ENCODE measurements at regions not wholly inside any gene's neighbourhood (a gene's known extent, or its start where the extent isn't known, plus 50 kb on each side); places are given as distances from the start of the nearest gene placed in this dataset.
"Not testable (repeated sequence)": the region's sequence is repeated elsewhere in the genome, so short reads cannot be mapped to it uniquely, and the experiment has no call there.

DNA sequence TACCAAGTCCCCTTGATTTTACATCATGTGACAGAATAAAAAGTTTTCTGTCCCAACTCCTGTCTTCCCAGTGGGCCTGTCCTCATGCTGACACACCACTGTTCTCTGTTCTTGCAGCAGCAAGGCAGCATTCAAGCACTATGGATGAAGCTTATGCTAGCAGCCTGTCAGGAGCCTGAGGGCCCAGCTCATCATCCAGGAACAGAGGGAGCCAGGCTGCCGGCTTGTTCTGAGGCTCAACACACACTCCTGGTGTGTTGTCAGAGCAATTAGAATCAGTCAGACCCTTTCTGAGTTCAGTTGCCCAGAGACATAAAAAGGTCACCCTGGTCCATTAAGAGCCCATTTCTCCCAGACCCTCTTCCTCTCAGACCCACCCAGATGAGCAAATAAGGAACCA is 282.9 kb downstream of the SEC16B start:
- intact Hi-C loops (cut with DNase I), result no loop called here
- ATAC-seq, result no peak

DNA sequence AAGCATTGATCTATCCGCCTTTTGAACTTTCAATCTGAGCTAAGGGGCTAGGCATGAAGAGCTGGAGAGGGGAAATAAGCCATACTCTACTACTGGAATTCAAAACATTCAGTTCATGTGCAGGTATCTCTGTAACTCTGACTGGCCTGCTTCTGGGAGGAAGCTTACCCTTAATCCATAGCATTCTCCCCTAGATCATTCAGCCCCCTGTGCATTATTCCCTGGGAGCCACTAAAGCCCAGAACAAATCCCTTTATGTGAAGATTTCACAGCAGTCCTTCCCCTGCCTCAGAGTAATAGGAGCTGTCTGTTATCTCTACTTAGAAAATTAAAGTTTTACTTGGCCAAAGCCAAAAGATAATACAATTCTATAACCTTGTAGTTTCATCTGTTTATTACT is 300.7 kb downstream of the SEC16B start:
- ATAC-seq (no peak), DNase-seq (no peak)
- intact Hi-C loops (cut with DNase I), result no loop called here

More for the DNA sequence above, 282.9 kb downstream of the SEC16B start:
- DNase-seq, result no peak

DNA sequence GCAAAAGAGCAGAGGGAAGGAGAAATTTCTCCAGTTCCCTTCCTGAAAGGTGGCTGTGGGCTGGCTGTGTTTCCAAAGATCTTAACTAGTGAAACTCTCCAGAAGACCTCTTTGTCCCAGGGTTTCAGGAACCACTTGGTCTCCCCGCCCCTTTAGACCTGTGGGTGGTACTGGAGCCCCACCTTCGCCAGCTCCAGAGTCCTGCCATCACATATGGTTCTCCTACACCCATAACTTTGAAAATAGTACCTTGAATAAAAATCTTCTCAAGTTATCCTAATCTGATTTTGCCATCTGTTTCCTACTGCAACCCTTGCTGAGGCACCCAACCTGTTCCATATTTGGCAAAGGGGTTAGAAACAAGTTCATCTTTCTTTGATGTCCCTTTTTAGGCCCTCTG is 303.9 kb downstream of the SEC16B start:
- intact Hi-C loops (cut with DNase I), result no loop called here
- no peak for ATAC-seq
- DNase-seq, result no peak

DNA sequence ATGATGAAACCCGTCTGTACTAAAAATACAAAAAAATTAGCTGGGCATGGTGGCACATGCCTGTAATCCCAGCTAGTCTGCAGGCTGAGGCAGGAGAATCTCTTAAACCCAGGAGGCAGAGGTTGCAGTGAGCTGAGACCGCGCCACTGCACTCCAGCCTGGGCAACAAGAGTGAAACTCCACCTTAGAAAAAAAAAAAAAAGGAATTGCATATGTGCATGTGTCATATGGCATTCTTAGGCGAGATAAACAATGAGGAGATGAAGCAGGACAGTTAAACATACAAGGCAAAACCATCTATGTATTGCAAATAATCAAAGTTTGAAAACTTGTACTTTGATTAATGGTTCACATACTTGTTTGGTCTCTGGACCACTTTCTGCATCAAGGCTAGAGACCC is 305.1 kb downstream of the SEC16B start:
- ATAC-seq; intact Hi-C loops (cut with DNase I); DNase-seq: not testable (repeated sequence)

DNA sequence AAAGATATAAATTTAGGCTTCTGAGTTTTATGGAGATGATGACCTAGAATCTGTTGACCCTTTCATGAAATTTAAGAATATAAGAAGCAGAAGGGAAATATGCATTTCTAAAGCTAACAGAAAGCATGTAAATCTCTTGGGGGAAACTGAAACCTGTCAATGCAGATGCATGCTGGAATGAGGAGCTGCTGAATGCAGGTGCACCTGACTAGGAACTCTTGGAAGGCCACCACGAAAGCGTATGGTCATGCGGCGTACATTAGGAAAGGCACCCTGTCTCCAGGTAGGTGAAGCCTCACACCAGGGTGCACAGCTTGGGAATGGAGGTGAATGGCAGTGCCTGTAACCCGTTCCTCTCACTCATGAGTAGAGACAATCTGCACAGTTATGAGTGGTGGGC is 309.7 kb downstream of the SEC16B start:
- ATAC-seq (no peak), DNase-seq (no peak)
- intact Hi-C loops (cut with DNase I), result no loop called here

DNA sequence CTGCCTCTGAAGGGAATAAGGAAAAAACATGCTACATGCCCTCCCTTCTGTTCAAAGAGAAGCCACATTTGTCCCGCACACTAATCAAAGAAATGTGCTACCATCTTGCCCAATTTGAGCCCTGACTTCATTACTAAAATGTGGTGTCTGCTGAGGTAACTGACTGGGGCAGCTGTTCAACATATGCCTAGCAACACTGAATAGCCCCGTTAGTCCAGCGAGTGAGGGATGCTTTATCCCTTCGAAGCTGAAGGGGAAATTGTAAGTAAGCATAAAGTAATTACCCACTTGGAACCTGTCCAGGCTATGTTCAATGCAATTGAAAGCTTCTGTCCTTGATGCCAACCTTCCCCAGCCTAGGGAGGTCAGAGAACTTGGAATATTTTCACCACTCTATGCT is 310.6 kb downstream of the SEC16B start:
- intact Hi-C loops (cut with DNase I), result no loop called here
- ATAC-seq (no peak), DNase-seq (no peak)

DNA sequence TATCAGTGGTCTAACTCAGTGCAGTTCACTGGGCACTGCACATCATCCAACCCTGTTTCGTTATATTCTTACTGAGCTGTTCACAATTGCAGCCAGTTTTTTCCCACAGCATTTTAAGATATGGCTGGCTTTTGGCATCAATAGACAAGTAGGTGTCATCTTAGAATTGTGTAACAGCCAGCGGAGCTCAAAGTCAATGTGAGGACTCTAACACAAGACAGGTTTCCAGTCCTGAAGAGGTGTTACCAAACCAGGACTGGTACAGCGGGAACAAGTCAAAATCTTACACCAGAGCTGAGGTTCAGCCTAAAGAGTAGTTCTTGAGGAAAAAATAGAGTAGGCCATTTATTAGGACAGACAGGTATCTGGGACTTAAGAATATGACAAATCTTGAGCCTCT is 313.3 kb downstream of the SEC16B start:
- ATAC-seq, result no peak
- intact Hi-C loops (cut with DNase I), result no loop called here
- no peak for DNase-seq

DNA sequence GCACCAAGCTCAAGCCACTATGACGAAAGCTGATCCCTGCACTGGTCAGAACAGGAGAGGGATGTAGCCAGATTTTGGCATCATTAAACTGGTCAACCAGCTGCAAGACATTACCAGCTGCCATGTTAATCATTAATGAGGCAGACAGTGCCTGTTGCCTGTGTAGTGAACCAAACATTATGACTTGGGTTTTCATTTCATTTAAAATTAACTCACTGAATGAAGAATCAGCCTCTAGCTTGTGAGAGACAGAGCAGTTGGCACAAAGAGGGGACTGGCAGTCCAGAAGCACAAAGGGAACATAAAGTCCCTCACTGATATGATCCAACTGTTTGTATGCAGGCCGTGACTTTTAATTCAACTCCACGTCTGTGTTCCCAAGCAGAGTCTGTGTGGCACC is 318.9 kb downstream of the SEC16B start:
- intact Hi-C loops (cut with DNase I), result no loop called here
- ATAC-seq (peak in 1 of 2 donors; percentile 49), DNase-seq (no peak)

DNA sequence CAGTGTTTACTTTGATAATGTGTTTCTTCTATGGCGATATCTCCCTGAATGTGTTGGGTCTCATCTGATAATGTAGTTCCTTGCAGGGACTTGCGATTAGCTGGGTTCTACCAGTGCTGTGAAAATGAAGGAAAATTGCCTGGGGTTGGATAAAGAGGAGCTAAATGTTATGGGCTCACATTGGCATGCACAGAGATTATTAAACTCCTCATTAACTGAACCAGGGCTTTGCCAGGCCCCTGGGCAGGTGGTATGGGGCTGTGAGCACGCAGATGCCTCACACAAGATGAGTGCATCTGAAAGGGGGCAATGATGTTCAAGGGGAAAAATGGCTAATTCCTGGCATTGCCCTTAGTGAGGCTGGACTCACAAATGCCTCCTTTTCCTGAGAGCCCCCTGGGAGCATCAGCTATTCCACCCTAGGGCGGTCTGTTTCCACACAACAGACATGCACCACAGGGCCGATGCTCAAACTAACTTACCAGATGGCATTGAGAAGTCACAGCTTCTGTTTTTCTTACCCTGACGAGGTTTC is 321.1 kb downstream of the SEC16B start:
- intact Hi-C loops (cut with DNase I), result no loop called here
- ATAC-seq, result no peak
- DNase-seq, result no peak

DNA sequence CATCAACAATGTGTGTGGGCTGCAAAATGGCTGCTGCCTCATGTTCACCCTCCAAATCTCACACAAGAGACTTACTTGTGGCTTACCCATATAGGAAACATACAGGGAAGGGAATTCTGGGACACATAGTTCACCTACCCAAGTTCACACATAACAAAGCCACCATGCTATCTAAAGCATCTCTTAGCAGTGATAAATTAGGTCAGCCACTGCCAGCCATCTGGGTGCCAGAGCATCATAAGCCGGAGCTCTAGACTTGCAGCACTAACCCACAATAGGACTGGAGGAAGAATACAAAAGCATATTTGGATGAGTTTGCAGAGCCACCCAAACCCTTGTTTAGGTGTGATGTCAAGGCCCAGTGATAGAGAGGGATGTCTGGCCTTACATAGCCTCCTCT is 321.7 kb downstream of the SEC16B start:
- no peak for ATAC-seq
- DNase-seq, result no peak
- intact Hi-C loops (cut with DNase I), result no loop called here

- intact Hi-C loops (cut with DNase I), result no loop called here
- DNase-seq, result no peak
- ATAC-seq, result no peak
Measured at GRCh38 chr1:177646757-177647730, 322.8 kb downstream of the SEC16B start.

- DNase-seq (no peak), ATAC-seq (no peak)
- intact Hi-C loops (cut with DNase I), result no loop called here
Measured at GRCh38 chr1:177645491-177646190, 324.2 kb downstream of the SEC16B start.

GRCh38 chr1:177640687-177641086 is 329.2 kb downstream of the SEC16B start:
- intact Hi-C loops (cut with DNase I), result no loop called here
- ATAC-seq, result no peak
- no peak for DNase-seq

- intact Hi-C loops (cut with DNase I); DNase-seq: not testable (repeated sequence)
Measured at GRCh38 chr1:177634151-177634550, 335.7 kb downstream of the SEC16B start.

GRCh38 chr1:177632923-177633615 is 336.8 kb downstream of the SEC16B start:
- DNase-seq (no peak), ATAC-seq (no peak)
- intact Hi-C loops (cut with DNase I), result no loop called here

More at GRCh38 chr1:177634151-177634550, 335.7 kb downstream of the SEC16B start:
- not testable (repeated sequence) for ATAC-seq

DNA sequence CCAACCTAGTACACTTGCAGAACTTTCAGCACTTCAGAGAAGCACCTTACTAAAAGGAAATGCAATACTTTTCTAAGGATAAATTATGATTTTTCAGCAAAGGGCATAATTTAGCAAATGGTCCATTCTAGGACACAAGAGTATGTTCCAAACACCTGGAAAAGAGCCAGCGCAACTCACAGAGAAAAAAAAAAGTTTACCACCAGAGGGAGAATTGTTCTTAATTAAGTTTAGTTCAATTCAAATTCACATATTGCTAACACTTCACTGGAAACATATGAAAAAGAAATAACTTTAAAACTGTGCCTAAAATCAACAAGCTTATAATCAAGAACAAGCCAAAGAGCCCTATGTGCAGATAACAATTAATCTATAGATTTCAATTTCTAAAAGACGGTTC is 338.1 kb downstream of the SEC16B start:
- no peak for ATAC-seq
- intact Hi-C loops (cut with DNase I), result no loop called here
- no peak for DNase-seq

DNA sequence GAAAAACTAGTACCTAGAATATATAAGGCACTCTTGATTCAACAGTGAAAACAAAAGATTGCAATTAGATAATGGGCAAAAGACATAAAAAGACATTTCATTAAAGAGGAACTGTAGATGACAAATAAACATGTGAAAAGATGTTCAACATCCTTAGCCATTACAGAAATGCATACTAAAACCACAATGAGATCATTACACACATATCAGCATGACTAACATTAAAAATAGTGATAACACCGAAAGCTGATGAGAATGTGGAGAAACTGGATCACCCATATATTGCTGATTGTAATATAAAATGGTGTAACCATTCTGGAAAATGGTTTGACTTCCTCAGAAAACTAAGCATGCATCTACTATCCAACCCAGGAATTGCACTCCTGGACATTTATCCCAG is 340.3 kb downstream of the SEC16B start:
- ATAC-seq, result no peak

DNA sequence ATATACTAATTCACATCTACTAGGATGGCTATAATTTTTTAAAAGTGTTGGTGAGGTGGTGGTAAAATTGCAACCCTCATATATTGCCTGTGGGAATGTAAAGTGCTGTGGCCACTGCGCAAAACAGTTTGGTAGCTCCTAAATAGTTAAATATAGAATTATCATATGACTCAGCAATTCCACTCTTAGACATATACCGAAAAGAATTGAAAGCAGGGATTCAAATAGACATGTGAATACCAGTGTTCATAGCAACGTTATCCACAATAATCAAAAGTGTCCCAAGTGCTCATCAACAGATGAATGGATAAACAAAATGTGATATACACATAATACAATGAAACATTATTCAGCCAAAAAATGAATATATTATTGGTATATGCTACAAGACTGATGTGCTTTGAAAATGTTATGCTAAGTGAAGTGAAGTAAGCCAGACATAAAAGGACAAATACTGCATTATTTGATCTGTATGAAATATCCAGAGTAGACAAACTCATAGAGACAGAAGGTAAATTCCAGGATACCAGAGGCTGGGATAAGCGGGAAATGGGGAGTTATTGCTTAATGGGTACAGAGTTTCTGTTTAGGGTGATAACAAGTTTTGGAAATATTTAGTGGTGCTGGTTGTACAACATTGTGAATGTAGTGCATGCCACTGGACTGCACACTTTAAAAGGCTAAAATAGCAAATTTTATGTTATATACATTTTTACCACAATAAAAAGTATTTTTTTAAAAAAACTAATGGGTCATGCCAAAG is 342.5 kb downstream of the SEC16B start:
- ATAC-seq, result no peak

More for the DNA sequence above, 340.3 kb downstream of the SEC16B start:
- DNase-seq, result no peak
- intact Hi-C loops (cut with DNase I), result no loop called here

DNA sequence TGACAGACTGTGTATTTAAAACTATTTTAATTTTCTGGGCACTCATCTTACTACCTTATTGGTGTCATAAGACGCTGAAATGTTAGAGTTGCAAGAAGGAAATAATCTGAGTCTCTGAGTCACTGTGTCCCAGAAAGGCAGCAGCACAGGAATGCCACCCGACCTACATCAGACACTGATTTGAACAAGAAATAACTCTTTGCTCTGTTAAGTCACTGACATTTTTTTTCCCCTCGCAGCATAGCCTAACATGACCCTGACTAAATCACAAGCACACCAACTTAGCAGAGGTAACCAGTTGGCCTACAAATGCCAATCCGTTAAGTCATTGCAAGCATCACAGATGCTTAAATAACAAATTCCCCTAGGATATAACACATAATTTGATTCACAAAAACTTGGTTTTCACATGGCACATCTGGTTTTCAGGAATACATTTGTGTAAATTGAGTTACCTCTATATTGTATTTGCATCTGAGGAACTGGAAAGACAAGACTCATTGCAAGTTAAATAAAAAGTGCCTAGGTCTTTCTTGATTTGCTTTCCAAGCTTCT is 349.1 kb downstream of the SEC16B start:
- no peak for ATAC-seq
- intact Hi-C loops (cut with DNase I), result no loop called here
- no peak for DNase-seq

More for the DNA sequence above, 342.5 kb downstream of the SEC16B start:
- DNase-seq, result no peak
- intact Hi-C loops (cut with DNase I), result no loop called here

Data from left cardiac atrium (tissue), 4 donors.